Breast epithelium (tissue), 4 donors: ENCODE measurements at regions not wholly inside any gene's neighbourhood (a gene's known extent, or its start where the extent isn't known, plus 50 kb on each side); places are given as distances from the start of the nearest gene placed in this dataset.

Experiments used
- DNase-seq, 2 donors: peaks; one replicate each; pipeline ENCODE4 v3.0.0-alpha.2; 2019; ENCODE audit warnings: low spot score in 2 of 2
- H3K27ac ChIP-seq, 2 donors: fragments of 200-600 bp; sonication (generic) in 1 of 2; one replicate each; pipeline ENCODE4 v1.5.1; 2016 to 2019; ENCODE audit warnings: mild to moderate bottlenecking in 1 of 2
- H3K27me3 ChIP-seq, 2 donors: fragments of 200-600 bp; sonication (generic) in 1 of 2; one replicate each; pipeline versions ENCODE4 v1.5.1 to v1.6.0; 2017 to 2019; ENCODE audit warnings: control low read depth in 1 of 2, mild to moderate bottlenecking in 1 of 2
- H3K36me3 ChIP-seq: fragments of 200-600 bp; one replicate; pipeline ENCODE4 v1.5.1; 2019
- H3K4me1 ChIP-seq, 2 donors: fragments of 200-600 bp; sonication (generic); one replicate each; pipeline ENCODE4 v1.5.1; 2016 to 2019; ENCODE audit warnings: control low read depth in 1 of 2
- H3K4me3 ChIP-seq, 3 donors: fragments of 200-600 bp; sonication (generic); 1 replicate in 2 of 3; 2 replicates in 1 of 3; pipeline ENCODE4 v1.5.1; 2016 to 2019; ENCODE audit warnings: mild to moderate bottlenecking in 3 of 3, moderate library complexity in 2 of 3
- H3K9me3 ChIP-seq, 2 donors: fragments of 200-600 bp; sonication (generic) in 1 of 2; one replicate each; pipeline ENCODE4 v1.5.1; 2016 to 2019; ENCODE audit warnings: control low read depth in 1 of 2
- POLR2A ChIP-seq: fragments of 450-650 bp; IDR thresholded peaks from one replicate; pipeline ENCODE4 v1.6.1; 2016; ENCODE audit warnings: antibody characterized with exemption, mild to moderate bottlenecking, moderate library complexity
- POLR2AphosphoS5 ChIP-seq, 3 donors: sonication (generic); formaldehyde crosslinking; IDR thresholded peaks; one replicate each; pipeline ENCODE4 v1.6.1; 2017; ENCODE audit warnings: antibody characterized with exemption in 3 of 3
- intact Hi-C: fragments of 100-400 bp; cut with DNase I; formaldehyde crosslinking; loops from one replicate; pipeline ENCODE4 v1.15.1; 2023; ENCODE audit warnings: low total_unique reads
- TF ChIP-seq, protein P1 (sequence below), 3 donors: fragments of 450-650 bp; IDR thresholded peaks; one replicate each; pipeline ENCODE4 v1.5.1; 2016 to 2017; ENCODE audit warnings: antibody characterized with exemption in 3 of 3, mild to moderate bottlenecking in 3 of 3, moderate library complexity in 3 of 3

GRCh38 chr2:9123069-9123468 is 83.5 kb upstream of the ASAP2 start:
- TF ChIP-seq, protein P1, sequence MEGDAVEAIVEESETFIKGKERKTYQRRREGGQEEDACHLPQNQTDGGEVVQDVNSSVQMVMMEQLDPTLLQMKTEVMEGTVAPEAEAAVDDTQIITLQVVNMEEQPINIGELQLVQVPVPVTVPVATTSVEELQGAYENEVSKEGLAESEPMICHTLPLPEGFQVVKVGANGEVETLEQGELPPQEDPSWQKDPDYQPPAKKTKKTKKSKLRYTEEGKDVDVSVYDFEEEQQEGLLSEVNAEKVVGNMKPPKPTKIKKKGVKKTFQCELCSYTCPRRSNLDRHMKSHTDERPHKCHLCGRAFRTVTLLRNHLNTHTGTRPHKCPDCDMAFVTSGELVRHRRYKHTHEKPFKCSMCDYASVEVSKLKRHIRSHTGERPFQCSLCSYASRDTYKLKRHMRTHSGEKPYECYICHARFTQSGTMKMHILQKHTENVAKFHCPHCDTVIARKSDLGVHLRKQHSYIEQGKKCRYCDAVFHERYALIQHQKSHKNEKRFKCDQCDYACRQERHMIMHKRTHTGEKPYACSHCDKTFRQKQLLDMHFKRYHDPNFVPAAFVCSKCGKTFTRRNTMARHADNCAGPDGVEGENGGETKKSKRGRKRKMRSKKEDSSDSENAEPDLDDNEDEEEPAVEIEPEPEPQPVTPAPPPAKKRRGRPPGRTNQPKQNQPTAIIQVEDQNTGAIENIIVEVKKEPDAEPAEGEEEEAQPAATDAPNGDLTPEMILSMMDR (IDR thresholded peaks at IDR 0.05) = no peak
- peaks cover 0 to 7% of the 10 kb centered on the region in 2 donors for H3K9me3 ChIP-seq
- no peaks in the 10 kb centered on the region for H3K27me3 ChIP-seq
- no peaks in the 10 kb centered on the region for H3K36me3 ChIP-seq
- no peaks in the 10 kb centered on the region for H3K4me1 ChIP-seq
- no peak for DNase-seq
- intact Hi-C loops = no loop called here
- H3K4me3 ChIP-seq = no peak overlapping the region
- H3K27ac ChIP-seq = no peak overlapping the region

DNA sequence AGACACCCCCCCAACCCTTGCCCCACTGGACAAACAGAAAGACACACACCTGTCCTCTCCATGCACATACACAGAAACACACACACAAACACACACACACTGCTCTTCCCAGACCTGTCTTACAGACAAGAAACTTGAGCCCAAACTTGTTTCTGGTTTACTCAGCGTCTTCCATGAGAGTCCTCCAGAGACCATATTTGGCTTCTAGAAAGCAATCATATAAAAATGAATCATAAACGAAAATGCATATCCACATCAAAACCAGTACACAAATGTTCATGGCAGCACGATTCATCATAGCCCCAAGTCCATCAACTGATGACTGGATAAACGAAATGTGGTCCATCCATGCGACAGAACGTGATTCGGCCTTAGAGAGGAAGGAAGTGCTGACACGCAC is 84.2 kb upstream of the ASAP2 start:
- TF ChIP-seq, protein P1 (IDR thresholded peaks at IDR 0.05) = no peak
- no peak for TF ChIP-seq POLR2AphosphoS5 (IDR thresholded peaks at IDR 0.05)
- TF ChIP-seq POLR2A = no peak
- no peaks in the 10 kb centered on the region for H3K4me1 ChIP-seq
- no peak for DNase-seq
- H3K9me3 ChIP-seq = peaks cover 0 to 7% of the 10 kb centered on the region in 2 donors
- H3K27ac ChIP-seq = no peak overlapping the region
- H3K4me3 ChIP-seq = no peak overlapping the region
- no peaks in the 10 kb centered on the region for H3K36me3 ChIP-seq
- H3K27me3 ChIP-seq = no peaks in the 10 kb centered on the region
- intact Hi-C loops = no loop called here

DNA sequence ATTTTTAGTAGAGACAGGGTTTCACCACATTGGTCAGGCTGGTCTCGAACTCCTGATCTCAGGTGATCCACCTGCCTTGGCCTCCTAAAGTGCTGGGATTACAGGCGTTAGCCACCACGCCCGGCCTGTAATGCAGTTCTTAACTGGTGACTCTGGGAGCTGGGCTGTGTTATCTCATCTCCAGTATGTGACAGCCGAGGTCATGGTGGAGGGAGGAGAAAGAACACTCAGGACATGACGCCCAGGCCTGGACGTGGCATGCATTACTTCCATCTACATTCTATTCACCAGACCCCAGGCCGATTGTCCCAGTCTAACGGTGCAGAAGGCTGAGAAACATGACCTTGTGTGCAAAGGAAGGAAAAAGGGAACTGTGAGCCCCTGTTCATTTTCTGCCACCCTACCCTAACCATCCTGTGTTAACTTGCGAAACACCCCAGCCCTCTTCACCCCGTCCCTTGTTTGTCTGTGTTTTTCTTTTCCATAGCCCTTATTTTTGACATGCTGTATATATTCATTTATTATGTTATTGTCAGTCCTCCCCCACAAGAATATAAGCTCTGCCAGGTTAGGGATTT is 88.1 kb upstream of the ASAP2 start:
- DNase-seq = no peak
- TF ChIP-seq POLR2AphosphoS5 (IDR thresholded peaks at IDR 0.05) = no peak
- TF ChIP-seq, protein P1 (IDR thresholded peaks at IDR 0.05) = no peak
- no peak for TF ChIP-seq POLR2A
- no peaks in the 10 kb centered on the region for H3K9me3 ChIP-seq
- H3K4me1 ChIP-seq = no peaks in the 10 kb centered on the region
- intact Hi-C loops = no loop called here
- no peak overlapping the region for H3K27ac ChIP-seq
- H3K27me3 ChIP-seq = no peaks in the 10 kb centered on the region
- H3K4me3 ChIP-seq = no peak overlapping the region
- H3K36me3 ChIP-seq = no peaks in the 10 kb centered on the region

DNA sequence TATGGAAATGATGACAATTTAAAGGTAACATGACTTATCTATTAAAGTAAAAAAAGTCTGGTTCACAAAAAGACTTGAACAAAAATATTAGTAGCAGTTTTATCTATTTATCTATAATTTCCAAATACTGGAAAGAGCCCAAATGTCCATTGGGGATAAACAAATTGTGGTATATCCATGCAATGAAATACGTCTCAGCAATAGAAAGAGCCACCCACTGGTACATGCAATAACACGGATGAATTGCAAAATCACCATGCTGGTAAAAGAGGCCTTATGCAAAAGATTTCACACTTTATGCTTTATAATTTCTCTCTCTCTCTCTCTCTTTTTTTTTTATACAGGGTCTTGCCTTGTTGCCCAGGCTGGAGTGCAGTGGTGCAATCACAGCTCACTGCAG is 91.4 kb upstream of the ASAP2 start:
- Histone ChIP-seq H3K27ac (no peak overlapping the region), H3K4me3 (no peak overlapping the region), H3K4me1 (no peaks in the 10 kb centered on the region), H3K9me3 (no peaks in the 10 kb centered on the region), H3K36me3 (no peaks in the 10 kb centered on the region), H3K27me3 (no peaks in the 10 kb centered on the region)
- intact Hi-C loops = no loop called here
- TF ChIP-seq POLR2AphosphoS5 (IDR thresholded peaks at IDR 0.05) (no peak), POLR2A (no peak)
- TF ChIP-seq, protein P1 (IDR thresholded peaks at IDR 0.05) = no peak
- DNase-seq = no peak

DNA sequence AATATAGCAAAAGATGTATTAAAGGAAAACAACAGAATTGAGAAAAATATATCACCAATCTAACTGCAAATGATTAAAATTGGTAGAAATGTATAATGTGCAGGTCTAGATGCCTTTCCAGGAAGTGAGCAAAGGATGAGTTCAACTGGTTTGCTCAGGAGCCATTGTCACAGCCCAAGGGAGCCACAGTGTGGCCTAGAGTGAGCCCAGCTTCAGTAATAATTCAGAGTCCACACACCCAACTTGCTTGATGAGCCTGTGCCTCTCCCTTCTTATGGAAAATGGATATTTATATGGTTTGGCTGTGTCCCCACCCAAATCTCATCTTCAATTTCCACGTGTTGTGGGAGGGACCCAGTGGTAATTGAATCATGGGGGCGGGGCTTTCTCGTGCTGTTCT is 92.2 kb upstream of the ASAP2 start:
- Histone ChIP-seq H3K27ac (no peak overlapping the region), H3K36me3 (no peaks in the 10 kb centered on the region), H3K27me3 (no peaks in the 10 kb centered on the region), H3K4me1 (no peaks in the 10 kb centered on the region), H3K9me3 (no peaks in the 10 kb centered on the region), H3K4me3 (no peak overlapping the region)
- DNase-seq = no peak
- no peak for TF ChIP-seq POLR2A
- TF ChIP-seq, protein P1 (IDR thresholded peaks at IDR 0.05) = no peak
- no peak for TF ChIP-seq POLR2AphosphoS5 (IDR thresholded peaks at IDR 0.05)
- intact Hi-C loops = no loop called here
